ENCODE measurements at regions not wholly inside any gene's neighbourhood (a gene's known extent, or its start where the extent isn't known, plus 50 kb on each side); places are given as distances from the start of the nearest gene placed in this dataset.

DNA sequence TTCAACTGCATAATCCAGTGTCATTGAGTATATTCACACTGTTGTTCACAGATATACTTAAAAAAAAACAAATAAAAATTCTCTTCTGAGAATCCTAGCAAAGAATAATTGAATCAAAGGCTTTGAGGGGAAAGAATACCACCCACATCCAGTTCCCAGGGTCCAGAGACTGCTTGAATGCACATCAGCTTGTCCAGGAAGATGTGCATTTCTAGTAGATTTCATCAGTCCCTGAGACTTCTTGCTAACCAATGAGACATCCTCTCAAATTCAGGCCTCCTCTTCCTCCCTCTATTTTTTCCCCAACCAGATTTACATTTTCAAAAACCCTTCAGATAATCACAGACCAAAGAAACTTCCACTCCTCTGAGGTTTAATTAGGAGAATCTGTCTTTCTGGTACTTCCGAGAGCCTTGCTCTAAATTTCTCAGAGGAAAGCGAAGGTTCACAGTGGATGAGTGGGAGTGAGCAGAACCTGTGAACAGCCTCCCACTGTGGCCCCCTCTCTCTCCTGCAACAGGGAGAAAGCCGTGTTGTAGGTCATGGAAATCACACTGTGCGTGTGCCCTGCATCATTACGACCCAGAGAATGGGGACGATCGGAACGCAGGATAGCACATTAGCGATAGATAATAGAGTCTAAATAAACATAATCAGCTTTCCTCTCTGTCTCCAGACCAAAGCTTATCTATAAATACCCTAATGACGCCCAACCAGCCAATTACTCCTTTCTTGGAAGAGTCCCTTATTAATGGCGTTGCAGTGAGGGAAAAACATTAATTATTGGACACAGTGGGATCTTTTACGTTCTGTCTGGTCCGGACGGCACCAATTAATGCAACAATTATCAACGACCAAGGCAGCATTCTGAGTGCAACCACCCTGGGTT is 212.5 kb downstream of the EMX2 start:
- TF ChIP-seq, protein P1, sequence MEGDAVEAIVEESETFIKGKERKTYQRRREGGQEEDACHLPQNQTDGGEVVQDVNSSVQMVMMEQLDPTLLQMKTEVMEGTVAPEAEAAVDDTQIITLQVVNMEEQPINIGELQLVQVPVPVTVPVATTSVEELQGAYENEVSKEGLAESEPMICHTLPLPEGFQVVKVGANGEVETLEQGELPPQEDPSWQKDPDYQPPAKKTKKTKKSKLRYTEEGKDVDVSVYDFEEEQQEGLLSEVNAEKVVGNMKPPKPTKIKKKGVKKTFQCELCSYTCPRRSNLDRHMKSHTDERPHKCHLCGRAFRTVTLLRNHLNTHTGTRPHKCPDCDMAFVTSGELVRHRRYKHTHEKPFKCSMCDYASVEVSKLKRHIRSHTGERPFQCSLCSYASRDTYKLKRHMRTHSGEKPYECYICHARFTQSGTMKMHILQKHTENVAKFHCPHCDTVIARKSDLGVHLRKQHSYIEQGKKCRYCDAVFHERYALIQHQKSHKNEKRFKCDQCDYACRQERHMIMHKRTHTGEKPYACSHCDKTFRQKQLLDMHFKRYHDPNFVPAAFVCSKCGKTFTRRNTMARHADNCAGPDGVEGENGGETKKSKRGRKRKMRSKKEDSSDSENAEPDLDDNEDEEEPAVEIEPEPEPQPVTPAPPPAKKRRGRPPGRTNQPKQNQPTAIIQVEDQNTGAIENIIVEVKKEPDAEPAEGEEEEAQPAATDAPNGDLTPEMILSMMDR (conservative IDR thresholded peaks at IDR 0.05; ENCODE audit: low read depth, low read length), result no peak
- TF ChIP-seq EZH2 (IDR thresholded peaks at IDR 0.05; ENCODE audit: borderline replicate concordance, low read depth, low read length, poor library complexity, severe bottlenecking), result no peak

All from A673 (cell line).